NCI-H748 (cell line): ENCODE measurements at regions not wholly inside any gene's neighbourhood (a gene's known extent, or its start where the extent isn't known, plus 50 kb on each side); places are given as distances from the start of the nearest gene placed in this dataset.
"Not testable (repeated sequence)": the region's sequence is repeated elsewhere in the genome, so short reads cannot be mapped to it uniquely, and the experiment has no call there.

Experiments
- DNase-seq: peaks from one replicate; lab custom pipeline; 2025; ENCODE audit not compliant: unreplicated experiment; lab: John Stamatoyannopoulos, UW

DNA sequence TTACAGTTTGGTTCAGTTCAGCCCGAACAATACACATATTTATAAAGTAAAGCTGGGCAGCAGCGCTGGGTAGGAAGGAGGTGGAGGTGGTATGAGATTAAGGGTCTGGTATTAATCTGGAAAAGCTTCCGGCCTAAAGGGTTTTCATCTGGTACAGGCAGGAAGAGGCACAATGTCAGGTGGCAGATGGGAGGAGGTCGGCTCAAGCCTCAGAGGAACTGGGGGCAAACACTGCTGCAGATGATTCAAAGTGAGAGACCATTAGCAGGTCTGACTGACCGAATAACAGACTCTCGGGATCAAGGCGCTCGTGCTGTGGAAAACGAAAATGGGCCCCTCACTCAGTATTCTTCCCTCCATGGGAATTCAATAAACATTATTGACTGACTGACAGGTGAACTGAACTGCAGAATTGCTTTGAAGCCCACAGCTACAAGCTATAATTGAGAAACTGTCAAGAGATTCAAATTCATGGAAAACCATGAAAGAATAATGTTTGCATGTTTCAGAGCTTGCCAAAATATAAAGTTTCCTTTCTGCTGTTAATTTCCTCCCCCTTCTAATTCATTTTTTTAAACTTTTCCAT lies 75.3 kb downstream of the TMEM167A start:
- no peak for DNase-seq

DNA sequence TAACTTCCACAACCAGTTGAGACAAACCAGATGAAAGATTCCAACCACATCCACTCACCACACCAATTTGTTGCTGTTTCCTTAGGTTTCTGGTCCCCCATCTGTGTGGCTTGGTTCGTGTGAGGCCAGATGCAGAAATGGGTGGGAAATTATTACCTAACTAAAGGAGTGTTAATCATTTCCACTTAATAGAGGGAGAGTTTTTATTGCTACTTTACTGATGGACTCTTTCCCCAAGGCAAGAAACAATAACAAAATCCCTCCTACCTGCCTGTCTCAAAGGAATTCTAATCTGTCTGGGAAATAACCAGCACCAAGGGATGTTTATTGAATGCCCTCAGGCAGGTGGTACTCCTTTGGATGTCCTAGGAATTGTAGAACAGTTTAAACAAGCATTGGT lies 76.3 kb downstream of the TMEM167A start:
- DNase-seq: no peak

DNA sequence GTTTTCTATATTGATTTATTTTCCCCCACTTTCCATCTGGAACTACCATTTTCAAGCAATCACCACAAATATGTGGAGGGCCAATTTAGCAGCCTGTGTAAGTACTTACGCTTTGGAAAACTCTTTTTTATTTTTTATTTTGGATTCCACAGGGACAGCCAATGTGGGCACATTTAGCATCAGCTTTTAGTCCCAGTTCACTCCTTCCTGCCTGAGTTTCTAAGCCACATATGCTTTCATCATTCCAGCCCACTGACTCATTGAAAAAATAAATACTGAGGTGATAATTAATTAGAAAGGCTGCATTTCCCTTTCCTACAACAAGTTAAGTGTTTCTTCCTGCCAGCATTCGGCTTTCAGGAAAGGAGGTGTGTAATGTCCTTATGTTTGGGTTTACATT lies 76.8 kb downstream of the TMEM167A start:
- DNase-seq: no peak

DNA sequence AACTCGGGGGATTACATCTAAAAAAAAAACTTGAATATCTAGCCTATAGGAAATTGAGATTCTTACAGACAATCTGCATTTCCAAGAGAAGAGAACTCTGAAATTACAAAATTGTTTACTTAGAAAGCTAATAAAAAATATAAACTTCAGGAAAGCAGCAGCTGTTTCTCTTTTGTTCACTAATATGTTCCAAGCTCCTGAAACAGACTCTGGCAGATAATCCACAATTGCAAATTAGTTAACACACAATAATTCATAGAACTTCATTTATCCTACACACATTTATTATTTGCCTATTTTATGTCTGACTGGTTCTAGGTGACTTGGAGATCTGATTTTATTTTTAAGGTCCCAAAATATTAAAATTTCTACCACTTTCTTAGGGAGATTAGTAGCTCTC lies 83.8 kb downstream of the TMEM167A start:
- no peak for DNase-seq

- DNase-seq: no peak
Observed at GRCh38 chr5:82992646-82993045, 84.5 kb downstream of the TMEM167A start.

DNA sequence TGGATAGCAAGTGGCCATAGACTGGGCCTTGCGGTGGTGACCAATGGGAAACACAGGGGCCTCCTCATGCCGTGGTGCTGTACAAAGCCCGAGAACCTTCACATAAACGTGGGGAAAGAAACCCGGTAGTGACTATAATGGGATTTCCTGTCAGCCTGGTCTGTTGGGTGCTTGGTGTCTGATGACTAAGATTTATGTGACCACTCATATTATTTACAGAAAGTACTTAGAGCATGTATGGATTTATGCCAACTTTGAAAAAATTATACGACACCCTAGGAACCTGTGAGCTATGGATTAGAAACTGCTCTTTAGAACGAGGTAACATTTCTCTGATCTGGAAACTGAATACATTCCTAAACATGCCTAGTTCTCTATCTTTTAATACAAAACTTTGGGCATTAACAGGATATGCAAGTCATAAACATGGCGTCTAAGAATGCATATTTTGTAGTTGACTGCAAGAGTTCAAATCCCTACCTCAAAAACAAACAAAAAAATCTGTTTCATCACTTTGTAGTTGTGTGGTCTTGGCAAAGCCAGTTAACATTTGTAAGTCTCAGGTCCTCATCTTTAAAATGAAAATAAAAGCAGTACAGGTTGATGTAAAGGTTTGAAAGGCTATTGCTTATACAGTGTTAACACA lies 85.4 kb downstream of the TMEM167A start:
- DNase-seq: no peak

DNA sequence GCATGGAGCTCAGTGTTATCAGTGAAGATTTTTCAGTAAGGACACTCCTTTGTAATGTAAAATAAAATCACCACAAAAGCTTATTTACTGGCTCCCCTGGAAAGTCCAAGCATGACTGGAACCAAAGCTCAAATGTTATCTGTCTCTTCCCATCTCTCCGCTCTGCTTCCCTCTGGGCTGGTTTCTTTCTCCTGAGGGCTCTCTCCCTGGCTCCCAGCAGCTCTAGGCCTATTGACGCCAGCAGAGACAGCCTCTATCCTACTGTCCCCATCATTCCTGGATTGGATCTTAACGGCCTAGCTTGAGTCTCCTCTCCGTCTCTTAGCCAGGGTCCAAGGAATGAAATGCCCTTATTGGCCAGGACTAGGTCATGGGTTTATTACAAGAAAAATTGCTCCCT lies 86.1 kb downstream of the TMEM167A start:
- DNase-seq: no peak

- no peak for DNase-seq
Observed at GRCh38 chr5:82987188-82987587, 90.0 kb downstream of the TMEM167A start.

DNA sequence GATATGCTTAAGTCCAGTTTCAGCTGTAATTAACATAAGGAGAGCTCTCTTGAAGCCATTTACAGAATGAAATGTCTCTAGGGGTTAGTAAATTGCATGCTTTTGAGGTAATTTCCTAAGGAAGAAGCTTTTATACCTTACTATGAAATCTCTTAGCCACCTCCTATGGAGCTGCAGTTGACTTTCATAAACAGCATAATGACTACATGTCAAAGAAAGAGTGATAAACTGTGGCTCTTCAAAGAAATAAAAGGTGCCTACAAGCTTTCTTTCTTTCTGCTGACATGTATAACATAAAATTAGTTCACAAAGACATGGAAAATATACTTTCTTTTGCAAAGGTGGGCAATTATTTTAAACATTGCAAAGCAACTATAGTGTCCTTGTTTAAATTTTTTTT lies 90.8 kb downstream of the TMEM167A start:
- DNase-seq: peak; percentile 47

- no peak for DNase-seq
Observed at GRCh38 chr5:82985763-82986162, 91.4 kb downstream of the TMEM167A start.

DNA sequence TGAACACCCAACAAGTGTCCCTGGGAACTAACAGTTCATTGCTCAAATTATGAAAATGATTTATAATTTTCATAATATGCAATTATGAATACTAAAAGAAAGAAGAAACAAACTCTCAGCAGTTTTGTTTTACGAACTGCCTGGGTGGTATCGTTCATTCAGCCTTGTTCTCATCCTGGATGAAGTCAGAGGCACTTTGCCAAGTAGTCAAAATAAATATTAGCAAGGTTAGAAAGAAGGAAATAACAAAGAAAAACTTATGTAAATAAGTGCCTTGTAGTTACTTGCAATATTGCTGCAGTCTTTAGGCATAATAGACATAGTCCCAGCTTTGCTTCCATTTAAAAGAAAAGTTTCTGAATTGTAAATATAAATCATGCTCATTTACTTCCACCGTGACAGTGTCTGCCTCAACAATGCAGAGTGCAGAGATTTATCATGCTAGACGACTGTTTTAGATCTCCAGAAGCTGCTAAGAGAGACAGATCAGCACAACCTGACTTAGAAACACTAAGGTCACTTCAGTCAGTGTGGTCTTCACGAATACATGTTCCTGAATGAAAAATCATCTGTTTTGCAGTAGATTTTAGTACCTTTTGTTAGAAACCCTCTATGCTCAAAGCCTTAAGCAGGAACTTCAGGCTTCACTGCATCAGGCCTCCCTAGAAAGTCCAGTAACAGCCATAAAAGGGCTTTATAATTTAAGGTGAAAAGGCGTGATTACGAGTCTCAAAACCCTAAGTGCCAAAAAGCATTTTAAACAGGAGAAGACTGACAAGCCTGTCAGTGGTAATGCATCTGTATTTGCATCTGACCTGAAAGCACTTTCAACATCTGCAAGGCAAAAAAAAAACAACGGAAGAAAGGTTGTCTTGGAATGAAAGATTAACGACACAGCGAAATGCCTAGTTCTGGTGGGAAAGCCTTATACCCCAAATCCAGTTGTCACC lies 92.1 kb downstream of the TMEM167A start:
- DNase-seq: no peak

GRCh38 chr5:82982846-82983245 lies 94.3 kb downstream of the TMEM167A start:
- no peak for DNase-seq

DNA sequence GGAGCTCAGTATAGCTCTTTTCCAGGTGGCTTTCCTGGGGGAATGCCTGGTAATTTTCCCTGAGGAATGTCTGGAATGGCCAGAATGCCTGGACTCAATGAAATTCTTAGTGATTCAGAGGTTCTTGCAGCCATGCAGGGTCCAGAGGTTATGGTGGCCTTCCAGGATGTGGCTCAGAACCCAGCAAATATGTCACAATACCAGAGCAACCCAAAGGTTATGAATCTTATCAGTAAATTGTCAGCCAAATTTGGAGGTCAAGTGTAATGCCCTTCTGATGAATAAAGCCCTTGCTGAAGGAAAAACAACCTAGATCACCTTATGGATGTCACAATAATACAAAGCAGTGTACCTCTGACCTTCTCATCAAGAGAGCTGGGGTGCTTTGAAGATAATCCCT lies 100.3 kb downstream of the TMEM167A start:
- DNase-seq: not testable (repeated sequence)

- DNase-seq: no peak
Observed at GRCh38 chr5:82975812-82976211, 101.4 kb downstream of the TMEM167A start.

GRCh38 chr5:82975396-82975795 lies 101.8 kb downstream of the TMEM167A start:
- peak; percentile 8 for DNase-seq

- not testable (repeated sequence) for DNase-seq
Observed at GRCh38 chr5:82974346-82974745, 102.8 kb downstream of the TMEM167A start.

GRCh38 chr5:82971901-82972300 lies 105.3 kb downstream of the TMEM167A start:
- DNase-seq: no peak

DNA sequence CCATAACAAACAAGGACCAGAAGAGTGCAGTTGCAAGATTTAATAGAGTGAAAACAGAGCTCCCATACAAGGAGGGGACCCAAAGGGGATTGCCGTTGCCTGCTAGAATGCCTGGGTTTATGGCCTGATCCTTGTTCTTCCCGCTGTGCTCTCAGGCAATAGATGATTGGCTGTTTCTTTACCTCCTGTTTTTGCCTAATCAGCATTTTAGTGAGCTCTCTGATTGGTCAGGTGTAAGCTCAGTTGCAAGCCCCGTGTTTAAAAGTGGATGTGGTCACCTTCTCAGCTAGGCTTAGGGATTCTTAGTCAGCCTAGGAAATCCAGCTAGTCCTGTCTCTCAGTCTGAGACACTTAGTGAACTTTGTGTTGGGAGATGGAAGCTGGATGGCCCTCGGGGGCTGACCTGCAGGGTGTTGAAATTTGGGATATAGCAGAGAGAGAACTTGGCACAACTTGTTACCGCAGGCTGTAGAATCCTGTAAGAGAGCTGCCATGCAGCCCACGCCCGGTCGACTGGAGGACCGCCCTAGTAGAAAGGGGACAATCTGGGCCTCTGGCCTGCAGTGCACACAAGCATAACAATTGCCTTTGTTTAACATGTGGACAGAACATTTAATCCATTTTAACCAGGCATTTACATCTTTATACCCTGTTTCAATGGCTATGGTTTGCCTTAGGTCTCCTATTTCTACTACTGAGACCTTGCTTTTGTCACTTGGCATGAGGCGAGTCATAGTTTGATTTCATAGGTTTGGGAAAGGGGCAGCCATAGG lies 106.0 kb downstream of the TMEM167A start:
- not testable (repeated sequence) for DNase-seq

- DNase-seq: not testable (repeated sequence)
Observed at GRCh38 chr5:82969221-82969976, 107.8 kb downstream of the TMEM167A start.

DNA sequence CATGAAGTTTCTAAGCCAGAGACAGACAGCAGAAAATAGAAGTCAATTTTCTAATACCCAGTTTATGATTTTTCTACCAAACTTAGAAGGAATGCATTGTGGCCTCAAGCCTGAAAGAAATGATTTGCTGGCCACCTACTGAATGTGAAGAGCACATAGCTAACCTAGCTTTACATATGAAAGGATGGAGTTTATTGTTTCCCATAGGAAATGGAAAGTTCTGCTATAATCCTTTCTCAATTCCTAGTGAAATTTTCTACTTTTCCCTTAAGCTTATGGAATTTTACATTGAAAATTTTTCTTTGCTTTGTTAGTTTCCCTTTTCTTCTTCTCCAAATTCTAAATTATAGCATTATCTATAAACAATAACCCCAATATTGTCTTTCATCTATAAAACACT lies 110.1 kb downstream of the TMEM167A start:
- no peak for DNase-seq
